GM23248 (cell line): ENCODE measurements at regions not wholly inside any gene's neighbourhood (a gene's known extent, or its start where the extent isn't known, plus 50 kb on each side); places are given as distances from the start of the nearest gene placed in this dataset.

ENCODE experiments used
- EZH2 ChIP-seq: fragments of 200-600 bp; sonication (generic); IDR thresholded peaks from 2 replicates; pipeline ENCODE4 v1.6.1; 2018; ENCODE audit warnings: antibody characterized with exemption, mild to moderate bottlenecking; ENCODE audit not compliant: insufficient read depth, poor library complexity, severe bottlenecking
- EZH2phosphoT487 ChIP-seq: fragments of 200-600 bp; sonication (generic); IDR thresholded peaks from 2 replicates; pipeline ENCODE4 v1.6.1; 2018; ENCODE audit warnings: antibody characterized with exemption, moderate library complexity, mild to moderate bottlenecking, low read depth; ENCODE audit not compliant: insufficient read depth

DNA sequence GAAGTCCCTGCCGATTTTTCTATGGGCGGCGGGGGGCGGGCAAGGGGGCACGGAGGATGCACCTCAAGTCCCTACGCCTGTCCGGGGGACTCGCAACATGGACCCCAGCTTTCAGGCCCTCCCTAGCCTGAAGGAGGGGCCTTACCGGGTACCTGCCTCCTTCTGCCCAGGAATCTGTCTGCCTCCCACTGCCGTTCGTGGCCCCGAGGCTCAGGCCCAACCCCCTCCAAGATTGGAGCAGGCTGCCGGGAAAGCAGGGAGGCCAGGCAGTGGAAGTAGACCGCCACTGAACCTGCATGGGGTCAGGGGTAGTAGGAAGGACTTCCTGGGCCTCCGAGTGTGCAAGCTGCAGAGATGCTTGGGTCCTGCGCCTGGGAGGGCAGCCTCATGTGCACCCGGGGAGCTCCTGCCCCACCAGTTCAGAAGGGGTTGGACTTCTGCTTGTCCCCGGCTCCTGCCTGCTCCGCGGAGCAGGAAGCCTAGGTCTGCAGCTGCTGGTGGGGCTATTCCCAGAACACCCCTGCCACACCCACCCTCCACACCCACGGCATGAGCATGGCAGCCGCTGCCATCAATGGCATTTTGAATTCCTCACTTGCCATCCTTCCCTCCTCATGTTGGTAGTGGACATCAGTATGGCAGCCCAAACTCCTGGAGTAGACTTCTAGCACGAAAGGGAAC lies 1312.7 kb upstream of the ACO1 start:
- no peak for TF ChIP-seq EZH2phosphoT487
- no peak for TF ChIP-seq EZH2
